Suppressor macrophage (primary cell): ENCODE measurements at regions not wholly inside any gene's neighbourhood (a gene's known extent, or its start where the extent isn't known, plus 50 kb on each side); places are given as distances from the start of the nearest gene placed in this dataset.
"Not testable (repeated sequence)": the region's sequence is repeated elsewhere in the genome, so short reads cannot be mapped to it uniquely, and the experiment has no call there.

Experiments used
- DNase-seq, 4 experiments: peaks; one replicate each; pipeline ENCODE4 v3.0.0-alpha.2; 2020 to 2022

DNA sequence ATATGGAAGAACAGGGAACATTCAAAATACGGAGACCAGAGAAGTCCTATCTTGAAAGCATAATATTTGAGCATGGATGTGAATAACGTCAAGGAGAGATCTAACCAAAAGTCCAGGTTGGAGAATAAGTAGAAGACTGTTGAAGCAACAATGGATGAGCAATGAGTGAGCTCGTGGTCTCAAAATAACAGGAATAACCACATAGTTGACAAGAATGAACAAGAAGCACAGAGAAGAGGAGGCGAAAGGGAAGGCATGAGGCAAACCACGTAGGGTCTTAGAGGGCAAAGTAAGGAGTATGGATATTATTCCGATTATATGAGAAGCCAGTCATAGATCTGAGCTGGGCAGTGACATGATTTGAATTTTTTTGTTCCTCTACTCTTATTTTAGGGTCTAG lies 710.2 kb downstream of the BRINP1 start:
- no peak for DNase-seq

GRCh38 chr9:118665226-118665919 lies 703.9 kb downstream of the BRINP1 start:
- DNase-seq: no peak

GRCh38 chr9:118670011-118670953 lies 699.0 kb downstream of the BRINP1 start:
- no peak for DNase-seq

GRCh38 chr9:118674942-118675341 lies 694.3 kb downstream of the BRINP1 start:
- no peak for DNase-seq

GRCh38 chr9:118677936-118678653 lies 691.1 kb downstream of the BRINP1 start:
- not testable (repeated sequence) for DNase-seq

GRCh38 chr9:118686959-118687358 lies 682.3 kb downstream of the BRINP1 start:
- no peak for DNase-seq

- DNase-seq: no peak
Observed at GRCh38 chr9:118689280-118689679, 680.0 kb downstream of the BRINP1 start.

DNA sequence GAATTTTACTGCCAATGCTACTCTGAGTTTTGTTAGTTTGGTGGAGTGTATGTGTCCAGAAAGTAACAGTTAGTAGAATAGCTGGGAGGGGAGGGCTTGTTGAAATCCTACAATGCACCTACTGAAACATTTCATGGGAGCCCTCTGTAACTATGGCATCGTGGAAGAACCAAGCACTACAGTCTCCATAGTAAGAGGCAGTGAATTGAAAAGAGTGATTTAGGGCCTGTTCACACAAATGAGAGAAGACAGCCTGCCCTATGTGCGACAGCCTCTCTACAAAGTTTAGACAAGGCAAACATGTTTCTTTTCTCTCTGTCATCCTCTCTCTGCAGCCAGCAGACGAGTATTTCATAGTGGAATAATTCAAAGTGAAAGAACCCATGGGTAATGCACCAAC lies 676.6 kb downstream of the BRINP1 start:
- no peak for DNase-seq

- DNase-seq: no peak
Observed at GRCh38 chr9:118693645-118694044, 675.6 kb downstream of the BRINP1 start.

- not testable (repeated sequence) for DNase-seq
Observed at GRCh38 chr9:118695249-118695648, 674.0 kb downstream of the BRINP1 start.

GRCh38 chr9:118701985-118702384 lies 667.2 kb downstream of the BRINP1 start:
- no peak for DNase-seq

DNA sequence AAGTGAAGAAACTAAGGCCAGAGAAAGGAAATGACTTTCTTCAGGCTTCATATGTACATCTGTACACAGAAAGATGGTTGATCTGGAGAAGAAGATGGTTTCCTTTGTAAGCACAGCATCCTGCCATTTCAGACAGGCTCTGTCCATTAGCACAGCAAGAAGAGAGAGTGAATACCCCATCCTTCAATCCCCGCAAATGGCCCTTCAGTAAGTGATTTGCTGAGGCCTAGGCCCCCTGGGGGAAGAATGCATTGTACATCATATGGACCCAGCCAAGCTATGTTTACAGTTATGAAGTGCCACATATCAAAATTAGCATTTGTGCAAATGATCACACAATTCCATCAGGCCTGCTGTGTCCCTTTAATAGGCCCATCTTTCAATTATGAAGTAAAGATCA lies 657.4 kb downstream of the BRINP1 start:
- no peak for DNase-seq

GRCh38 chr9:118721276-118721675 lies 648.0 kb downstream of the BRINP1 start:
- no peak for DNase-seq

GRCh38 chr9:118721923-118722322 lies 647.3 kb downstream of the BRINP1 start:
- DNase-seq: no peak

DNA sequence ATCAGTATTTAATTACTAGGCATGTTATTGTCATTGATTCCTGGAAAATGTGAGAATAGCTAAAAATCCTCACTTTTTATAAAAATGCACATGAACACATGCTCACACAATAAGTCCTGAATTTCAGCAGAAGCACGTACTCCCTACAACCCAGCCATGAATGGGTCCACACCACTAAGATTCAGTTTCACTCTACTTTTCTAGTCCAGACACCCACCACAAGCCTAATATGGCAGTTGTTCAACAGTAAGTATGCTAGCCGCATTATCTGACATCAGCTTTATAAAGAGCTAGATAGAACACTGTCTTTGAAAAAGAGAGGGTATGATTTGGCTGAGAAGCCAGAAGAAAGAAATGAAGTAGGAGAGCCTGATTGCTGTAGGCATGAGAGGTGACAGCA lies 639.3 kb downstream of the BRINP1 start:
- DNase-seq: no peak

- DNase-seq: no peak
Observed at GRCh38 chr9:118732998-118733397, 636.2 kb downstream of the BRINP1 start.

GRCh38 chr9:118734696-118735095 lies 634.5 kb downstream of the BRINP1 start:
- no peak for DNase-seq

GRCh38 chr9:118736406-118736805 lies 632.8 kb downstream of the BRINP1 start:
- DNase-seq: no peak

DNA sequence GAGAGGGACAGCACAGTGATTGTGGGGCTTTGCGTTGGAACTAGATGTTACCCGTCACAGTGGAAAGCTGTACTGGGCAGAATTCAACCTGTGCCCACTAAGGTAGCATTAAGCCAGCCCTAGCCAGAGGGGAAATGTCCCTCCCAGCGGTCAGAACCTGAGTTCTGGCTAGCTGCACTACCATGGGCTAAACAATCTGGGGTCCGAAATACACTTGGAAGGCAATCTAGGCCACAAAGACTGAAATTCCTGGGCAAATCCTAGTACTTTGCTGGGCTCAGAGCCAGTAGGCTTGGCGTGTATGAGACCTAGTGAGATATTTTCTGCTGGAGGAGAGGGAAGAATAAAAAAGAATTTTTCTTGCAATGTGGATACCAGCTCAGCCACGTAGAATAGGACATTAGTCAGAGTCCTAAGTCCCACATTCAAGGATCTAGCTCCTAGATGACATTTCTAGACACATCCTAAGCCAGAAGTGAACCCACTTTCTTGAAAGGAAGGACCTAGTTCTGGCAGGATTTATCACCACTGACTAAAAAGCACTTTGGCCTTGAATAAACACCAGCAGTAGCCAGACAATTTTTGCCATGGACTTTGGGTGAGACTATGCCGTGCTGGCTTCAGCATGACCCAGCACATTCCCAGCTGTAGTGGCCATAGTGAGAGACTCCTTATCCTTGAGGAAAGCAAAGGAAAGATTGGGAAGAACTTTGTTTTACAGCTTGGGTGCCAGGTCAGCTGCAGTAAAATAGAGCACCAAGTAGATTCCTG lies 618.0 kb downstream of the BRINP1 start:
- DNase-seq: no peak

DNA sequence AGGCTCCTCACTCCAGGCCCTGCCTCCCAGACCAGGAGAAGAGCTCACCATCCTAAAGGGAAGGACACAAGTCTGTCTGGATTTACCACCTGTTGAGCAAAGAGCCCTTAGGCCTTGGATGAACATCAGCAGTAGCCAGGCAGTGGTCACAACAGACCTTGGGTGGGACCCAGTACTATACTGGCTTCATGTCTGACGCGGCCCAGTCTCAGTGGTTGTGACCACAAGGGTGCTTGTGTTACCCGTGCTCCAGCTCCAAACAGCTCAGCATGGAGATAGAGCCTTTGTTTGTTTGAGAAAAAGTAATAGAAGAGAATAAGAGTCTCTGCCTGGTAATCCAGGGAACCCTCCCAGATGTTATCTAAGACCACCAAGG lies 617.4 kb downstream of the BRINP1 start:
- DNase-seq: no peak

DNA sequence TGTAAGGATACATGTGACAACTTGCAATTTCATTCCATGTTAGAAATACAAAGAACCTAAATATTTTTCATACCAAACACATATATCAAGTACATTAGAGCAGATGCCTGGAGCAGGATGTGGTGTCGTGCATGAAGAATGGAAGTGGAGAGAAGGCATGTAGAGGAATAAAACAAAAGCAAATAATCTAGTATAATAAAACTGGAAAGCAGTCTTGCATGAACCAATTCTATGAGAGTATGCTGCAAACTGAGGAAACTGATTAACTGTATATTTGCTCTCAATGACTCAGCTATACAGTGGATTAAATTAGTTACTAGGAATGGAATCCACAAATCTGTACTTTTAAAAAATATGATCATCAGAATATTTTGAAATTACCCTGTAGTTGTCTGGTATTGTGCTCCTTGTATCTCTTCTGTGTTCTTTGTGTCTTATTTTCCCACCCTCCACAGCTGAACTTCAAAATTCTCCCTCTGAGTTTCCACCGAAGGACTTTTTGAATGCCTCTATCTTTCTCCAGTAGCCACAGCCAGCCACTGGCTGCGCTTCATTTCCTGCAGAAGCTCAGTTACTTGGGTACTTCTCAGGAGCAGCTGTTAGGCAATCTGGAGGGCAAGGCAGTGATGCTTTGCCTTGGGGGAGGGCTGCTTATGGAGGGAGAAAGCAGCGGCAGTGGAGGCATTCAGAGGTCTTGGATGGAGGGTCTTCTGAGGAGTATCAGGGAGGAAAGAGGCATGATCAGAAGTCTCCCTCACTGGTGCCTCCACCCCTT lies 608.0 kb downstream of the BRINP1 start:
- DNase-seq: no peak

- DNase-seq: no peak
Observed at GRCh38 chr9:118767571-118767970, 601.7 kb downstream of the BRINP1 start.
